Activated CD4-positive, alpha-beta T cell treated with anti-CD3 and anti-CD28 coated beads, Interleukin-2, amount 50 U/mL, for 4 hours (primary cell): ENCODE measurements at regions not wholly inside any gene's neighbourhood (a gene's known extent, or its start where the extent isn't known, plus 50 kb on each side); places are given as distances from the start of the nearest gene placed in this dataset.

Source experiments
- DNase-seq, 2 experiments: peaks; one replicate each; pipeline ENCODE4 v3.0.0-alpha.2; 2020

GRCh38 chr2:192253692-192254091 lies 59.0 kb upstream of the TMEFF2 start:
- no peak for DNase-seq

DNA sequence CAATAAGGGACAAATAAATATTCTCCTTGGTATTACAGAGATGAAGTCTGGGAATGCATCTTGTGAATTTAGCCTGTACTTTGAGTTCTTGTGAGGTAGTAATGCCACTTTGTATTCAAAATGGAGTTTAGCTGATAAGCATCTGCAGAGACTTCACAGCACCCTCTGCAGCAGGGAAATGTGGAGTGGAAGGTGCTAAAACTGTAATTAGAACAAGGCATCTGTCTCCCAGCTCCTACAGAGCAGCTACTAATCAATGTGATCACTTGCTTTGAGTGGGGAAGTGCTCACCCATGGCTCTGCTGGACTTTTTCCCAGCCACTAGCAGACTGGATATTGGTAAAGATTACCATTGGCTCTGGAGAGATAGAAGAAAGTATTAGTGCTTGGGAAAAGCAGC lies 56.2 kb upstream of the TMEFF2 start:
- DNase-seq, result no peak

GRCh38 chr2:192247456-192247855 lies 52.7 kb upstream of the TMEFF2 start:
- no peak for DNase-seq

- no peak for DNase-seq
Measured at GRCh38 chr2:192246297-192246696, 51.6 kb upstream of the TMEFF2 start.

DNA sequence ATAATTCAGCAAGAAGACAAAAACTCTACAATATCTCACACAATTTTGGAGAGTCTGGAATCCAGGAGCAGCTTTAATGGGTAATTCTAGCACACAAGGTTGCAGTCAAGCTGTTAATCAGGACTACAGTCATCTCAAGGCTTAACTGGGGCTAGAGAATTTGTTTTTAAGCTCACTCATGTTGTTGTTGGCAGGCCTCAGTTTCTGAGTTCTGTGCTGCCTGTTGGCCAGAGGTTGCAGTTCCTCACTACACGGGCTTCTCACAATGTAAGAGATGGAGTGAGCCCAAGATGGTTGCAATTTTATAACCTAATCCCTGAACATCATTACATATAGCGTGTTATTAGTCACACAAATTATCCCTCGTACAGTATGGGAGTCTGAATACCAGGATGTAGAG lies 50.6 kb upstream of the TMEFF2 start:
- DNase-seq, result no peak
